ENCODE measurements at regions not wholly inside any gene's neighbourhood (a gene's known extent, or its start where the extent isn't known, plus 50 kb on each side); places are given as distances from the start of the nearest gene placed in this dataset.
"Not testable (repeated sequence)": the region's sequence is repeated elsewhere in the genome, so short reads cannot be mapped to it uniquely, and the experiment has no call there.

- TF ChIP-seq, protein P1, sequence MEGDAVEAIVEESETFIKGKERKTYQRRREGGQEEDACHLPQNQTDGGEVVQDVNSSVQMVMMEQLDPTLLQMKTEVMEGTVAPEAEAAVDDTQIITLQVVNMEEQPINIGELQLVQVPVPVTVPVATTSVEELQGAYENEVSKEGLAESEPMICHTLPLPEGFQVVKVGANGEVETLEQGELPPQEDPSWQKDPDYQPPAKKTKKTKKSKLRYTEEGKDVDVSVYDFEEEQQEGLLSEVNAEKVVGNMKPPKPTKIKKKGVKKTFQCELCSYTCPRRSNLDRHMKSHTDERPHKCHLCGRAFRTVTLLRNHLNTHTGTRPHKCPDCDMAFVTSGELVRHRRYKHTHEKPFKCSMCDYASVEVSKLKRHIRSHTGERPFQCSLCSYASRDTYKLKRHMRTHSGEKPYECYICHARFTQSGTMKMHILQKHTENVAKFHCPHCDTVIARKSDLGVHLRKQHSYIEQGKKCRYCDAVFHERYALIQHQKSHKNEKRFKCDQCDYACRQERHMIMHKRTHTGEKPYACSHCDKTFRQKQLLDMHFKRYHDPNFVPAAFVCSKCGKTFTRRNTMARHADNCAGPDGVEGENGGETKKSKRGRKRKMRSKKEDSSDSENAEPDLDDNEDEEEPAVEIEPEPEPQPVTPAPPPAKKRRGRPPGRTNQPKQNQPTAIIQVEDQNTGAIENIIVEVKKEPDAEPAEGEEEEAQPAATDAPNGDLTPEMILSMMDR (IDR thresholded peaks at IDR 0.05), result not testable (repeated sequence)
- not testable (repeated sequence) for TF ChIP-seq POLR2A (IDR thresholded peaks at IDR 0.05)
Measured at GRCh38 chr21:9811223-9812004, 710.0 kb upstream of the TPTE start.

Measured in thyroid gland (tissue), 4 donors.